HG03469 (cell line): ENCODE measurements at regions not wholly inside any gene's neighbourhood (a gene's known extent, or its start where the extent isn't known, plus 50 kb on each side); places are given as distances from the start of the nearest gene placed in this dataset.
"Not testable (repeated sequence)": the region's sequence is repeated elsewhere in the genome, so short reads cannot be mapped to it uniquely, and the experiment has no call there.

ENCODE experiments used
- ATAC-seq: cut with Tn5 transposase; IDR thresholded peaks from one replicate; pipeline ENCODE4 v1.9.1; 2021; ENCODE audit warnings: mild to moderate bottlenecking, moderate library complexity, moderate number of reproducible peaks; ENCODE audit not compliant: unreplicated experiment

DNA sequence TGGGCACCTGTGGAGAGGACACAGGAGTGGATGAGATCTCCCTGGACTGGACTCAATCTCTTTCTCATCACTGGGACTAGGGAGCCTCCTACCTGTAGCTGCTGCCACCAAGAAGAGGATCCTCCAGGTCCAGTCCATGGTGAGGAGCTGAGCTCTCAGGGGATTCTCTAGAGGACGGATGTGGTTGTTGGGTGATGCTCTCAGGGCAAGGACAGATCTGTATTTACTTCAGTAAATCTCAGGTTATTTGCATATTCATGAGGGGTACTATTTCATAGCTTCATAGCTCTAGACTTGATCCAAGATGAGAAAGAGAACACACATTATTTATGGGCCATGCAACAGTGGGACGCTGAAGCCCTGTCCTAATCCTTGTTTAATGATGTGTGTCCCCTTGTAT lies 159.4 kb downstream of the POTEB start:
- ATAC-seq = peak; percentile 58

DNA sequence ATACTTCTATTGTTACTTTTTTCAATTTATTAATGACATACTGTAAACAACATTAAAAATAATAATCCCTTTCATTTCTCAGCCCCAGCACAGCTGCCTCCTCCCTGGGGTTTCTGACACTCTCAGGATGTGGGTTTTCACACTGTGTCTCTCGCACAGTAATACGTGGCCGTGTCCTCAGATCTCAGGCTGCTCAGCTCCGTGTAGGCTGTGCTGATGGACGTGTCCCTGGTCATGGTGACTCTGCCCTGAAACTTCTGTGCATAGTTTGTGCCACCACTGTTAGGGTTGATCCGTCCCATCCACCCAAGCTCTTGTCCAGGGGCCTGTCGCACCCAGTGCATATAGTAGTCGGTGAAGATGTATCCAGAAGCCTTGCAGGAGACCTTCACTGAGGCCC lies 159.9 kb downstream of the POTEB start:
- not testable (repeated sequence) for ATAC-seq

DNA sequence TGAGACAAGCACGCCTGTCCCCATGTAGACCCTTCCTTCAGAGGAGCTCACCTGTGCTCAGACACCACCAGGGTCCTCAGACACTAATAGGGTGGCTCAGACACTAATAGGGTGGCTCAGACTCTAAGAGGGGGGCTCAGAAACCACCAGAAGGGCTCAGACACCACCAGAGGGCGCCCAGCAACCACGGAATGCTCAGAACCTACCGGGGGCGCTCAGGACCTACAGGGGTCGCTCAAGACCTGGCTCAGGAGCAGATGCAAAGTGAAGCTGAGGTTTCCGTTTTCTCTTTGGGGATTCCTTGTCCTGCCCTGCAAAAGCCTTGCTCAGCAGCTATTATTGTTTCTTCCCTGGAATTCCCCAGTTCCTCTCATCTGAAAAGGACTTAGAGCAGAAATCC lies 172.1 kb downstream of the POTEB start:
- ATAC-seq = peak; percentile 78

DNA sequence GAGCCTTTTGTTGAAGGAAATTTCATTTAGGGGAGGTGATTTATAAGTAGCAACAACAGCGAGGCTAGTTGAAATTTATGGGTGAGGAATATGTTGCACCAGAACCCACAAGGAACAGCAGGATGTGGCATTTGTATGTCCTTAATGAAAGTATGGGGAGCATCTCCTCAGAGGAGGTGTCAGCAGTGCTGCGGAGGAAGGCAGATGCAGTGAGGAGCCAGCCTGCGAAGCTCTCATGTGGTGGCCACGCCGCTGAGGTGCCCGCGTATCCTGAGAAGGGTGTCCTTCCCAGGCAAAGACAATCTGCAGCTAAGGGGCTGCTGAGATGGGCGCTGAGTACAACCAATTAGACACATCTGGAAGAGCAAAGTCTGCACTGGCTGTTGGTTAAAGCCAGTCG lies 178.9 kb downstream of the POTEB start:
- not testable (repeated sequence) for ATAC-seq

DNA sequence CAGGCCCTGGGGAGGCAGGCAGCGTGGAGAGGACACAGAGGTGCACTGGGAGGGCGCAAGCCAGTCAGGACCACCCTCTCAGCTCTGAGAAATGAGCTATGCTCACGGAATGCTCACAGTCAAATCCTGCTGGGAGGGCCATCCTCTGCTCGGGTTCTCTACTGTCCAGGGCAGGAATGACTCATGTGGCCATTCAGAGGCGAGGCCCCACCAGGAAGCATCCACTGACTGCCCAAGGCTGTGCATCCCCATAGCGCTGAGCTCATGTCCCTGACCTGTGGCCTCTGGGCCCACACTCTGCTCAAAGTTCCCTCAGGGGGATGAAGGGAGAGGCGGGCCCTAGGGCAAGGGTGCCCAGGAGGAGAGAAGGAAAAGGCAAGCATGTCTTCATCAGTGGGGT lies 182.4 kb downstream of the POTEB start:
- ATAC-seq = not testable (repeated sequence)

DNA sequence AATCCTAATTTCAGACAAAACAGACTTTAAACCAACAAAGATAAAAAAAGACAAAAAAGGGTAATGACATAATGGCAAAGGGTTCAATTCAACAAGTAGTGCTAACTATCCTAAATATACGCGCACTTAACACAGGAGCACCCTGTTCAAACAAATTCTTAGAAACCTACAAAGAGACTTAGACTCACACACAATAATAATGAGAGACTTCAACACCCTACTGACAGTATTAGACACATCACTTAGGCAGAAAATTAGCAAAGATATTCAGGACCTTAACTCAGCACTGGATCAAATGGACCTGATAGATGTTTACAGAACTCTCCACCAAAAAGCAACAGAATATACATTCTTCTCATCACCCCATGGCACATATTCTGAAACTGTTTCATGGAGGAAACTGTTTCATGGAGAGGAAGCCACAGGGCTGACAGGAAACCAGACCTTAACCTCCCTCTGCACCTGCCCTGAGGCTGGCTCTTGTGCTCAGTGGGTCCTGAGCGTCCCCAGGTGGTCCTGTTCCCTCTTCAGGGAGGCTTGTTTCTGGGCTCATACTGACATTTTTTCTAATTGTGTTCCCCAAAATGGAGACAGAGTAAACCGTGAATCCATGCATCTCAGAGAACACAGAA lies 184.9 kb downstream of the POTEB start:
- ATAC-seq = not testable (repeated sequence)

DNA sequence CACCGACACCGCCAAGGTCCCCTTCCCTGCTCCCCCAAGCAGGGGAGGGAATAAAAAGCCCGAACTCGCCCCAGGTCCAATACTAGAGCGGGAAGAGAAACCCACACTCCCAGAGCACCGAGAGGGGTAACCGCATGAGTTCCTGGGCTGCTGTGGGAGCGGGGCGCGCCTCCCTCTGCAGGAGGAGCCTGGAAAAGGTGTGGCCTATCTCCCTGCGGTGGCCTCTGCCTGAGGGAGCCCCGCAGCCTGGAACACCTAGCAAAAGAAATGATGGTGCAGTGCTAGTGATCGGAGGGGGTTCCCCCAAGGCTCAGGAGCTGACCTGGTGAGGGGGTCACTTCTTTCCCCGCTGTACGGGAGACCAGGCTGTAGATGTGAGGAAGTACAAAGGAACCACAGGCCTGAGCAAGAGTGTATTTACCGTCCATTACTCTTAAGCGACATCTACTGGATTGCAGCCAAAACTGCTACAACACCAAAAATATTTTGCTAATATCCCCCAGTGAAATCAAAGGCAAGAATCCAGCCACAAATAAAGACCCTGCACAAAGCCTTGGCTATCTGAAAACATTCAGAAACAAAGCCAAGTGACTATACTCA lies 216.6 kb upstream of the POTEB3 start:
- ATAC-seq = peak; percentile 56

DNA sequence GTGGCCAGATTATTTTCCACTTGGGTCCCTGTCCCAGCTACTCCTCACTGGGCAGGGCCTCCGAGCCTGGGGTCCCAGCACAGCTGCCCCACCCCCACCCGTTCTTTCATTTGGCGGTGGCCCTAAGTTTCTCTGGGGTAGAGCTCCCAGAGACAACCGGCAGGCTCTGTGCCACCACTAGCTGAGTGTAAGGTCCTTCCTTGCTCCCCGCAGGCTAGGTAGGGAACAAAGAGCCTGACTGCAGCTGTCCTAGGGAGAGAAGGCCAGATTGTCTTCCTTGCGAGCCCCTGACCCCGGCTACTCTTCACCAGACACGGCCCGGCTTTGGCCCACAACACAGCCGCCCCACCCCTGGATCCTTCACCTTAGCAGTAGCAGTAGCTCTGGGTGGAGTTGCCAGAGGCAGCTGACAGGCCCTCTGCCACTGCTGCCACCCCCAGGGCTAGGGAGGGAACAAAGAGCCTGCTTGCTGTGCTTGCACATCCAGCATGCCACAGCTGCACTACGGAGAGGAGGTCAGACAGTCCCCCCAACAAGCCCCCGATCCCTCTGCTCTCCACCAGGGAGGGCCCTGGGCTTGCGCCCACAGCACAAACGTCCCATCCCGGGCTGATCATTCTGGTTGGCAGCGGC lies 215.9 kb upstream of the POTEB3 start:
- ATAC-seq = not testable (repeated sequence)

DNA sequence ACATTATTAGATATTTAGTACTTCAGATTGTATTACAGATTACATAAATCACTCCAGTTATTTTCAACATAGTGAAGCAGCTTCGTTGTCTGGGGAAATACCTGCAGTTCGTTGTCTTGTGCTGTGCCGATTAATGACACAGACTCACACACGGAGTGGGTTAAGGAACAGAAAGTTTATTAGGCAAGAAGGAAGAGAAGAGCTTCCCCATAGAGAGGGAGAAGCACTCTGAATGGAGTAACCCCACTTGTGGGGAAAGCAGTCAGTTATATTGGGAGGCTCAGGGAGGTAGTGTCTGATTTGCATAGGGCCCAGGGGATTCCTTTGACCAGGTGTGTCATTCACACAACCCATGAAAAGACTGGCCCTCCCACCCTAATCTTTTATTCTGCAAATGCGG lies 213.4 kb upstream of the POTEB3 start:
- not testable (repeated sequence) for ATAC-seq

DNA sequence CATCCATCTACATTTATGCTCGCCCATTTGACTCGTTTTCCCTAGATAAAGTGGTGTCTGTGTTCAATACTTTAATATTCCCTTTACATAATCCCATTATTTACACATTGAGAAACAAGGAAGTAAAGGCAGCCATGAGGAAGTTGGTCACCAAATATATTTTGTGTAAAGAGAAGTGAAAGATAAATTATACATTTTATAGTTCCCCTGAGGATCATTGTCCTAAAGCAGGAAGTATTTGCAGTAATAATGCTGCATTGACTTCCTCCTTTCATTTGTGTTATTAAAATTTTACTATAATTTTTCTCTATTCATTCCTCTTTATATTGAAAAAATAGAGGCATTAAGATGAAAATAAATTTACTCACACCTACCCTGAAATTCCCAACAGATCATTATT lies 198.5 kb upstream of the POTEB3 start:
- not testable (repeated sequence) for ATAC-seq

DNA sequence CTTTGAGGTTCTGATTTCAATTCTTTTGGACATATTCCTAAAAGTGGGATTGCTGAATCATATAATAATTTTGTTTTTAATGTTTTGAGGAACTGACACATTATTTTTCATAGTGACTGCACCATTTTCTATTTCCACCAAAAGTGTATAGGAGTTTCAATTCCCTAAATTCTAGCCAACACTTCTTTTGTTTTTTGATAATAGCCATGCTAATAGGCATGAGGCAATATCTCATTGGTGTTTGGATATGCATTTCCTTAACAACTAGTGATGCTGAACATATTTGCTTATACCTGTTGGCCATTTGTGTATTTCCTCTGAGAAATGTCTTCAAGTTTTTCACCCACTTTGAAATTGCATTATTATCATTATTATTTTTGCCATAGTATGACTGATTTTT lies 186.4 kb upstream of the POTEB3 start:
- not testable (repeated sequence) for ATAC-seq

DNA sequence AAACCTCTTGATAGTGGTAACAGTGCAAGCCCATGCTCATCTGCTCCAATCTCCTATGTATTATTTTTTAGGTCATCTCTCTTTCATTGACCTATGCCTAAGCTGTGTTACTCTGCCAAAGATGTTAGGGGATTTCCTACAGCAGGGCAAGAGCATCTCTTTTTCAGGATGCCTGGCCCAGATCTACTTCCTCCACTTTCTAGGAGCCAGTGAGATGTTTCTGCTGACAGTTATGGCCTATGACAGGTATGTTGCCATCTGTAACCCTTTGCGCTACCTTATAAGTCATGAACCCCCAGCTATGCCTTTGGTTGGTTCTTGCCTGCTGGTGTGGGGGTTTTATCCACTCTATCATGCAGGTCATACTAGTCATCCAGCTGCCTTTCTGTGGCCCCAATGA lies 168.9 kb upstream of the POTEB3 start:
- not testable (repeated sequence) for ATAC-seq

DNA sequence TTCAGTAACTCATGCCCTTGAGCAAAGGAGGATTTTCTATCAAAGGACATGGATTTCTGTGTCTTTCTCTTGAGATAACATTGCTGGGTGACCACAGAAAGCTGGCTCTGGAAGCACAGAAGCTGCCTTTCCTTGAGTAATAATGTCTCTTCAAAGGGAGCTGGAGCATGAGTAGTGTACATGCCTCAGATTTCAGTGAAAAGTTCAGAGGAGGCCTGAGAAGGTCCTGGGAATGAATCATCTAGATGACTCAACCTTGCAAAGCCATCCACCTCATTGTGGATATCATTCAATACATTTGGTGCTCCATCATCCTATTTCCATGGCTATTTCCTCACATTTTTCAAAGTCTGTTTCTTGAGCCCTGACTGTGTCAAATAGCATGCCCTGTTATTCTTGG lies 125.1 kb upstream of the POTEB3 start:
- ATAC-seq = not testable (repeated sequence)

DNA sequence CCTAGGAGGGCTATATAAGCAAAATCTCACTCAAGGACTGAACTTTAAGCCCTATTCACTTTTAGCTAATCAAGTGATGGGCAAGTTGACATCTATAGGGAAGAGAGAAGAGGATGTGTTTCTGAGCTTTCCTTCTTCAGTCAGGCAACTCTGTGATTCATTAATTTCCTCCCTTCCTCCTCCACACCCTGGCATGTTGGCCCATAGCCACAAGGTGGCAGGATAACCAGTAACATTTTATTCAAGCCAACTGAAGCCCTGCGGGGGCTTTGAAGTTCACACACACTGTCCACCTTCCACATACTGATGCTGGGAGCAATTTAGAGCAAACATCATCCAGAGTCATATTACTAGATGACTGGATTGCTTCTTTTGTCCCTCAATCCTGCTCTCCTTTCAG lies 111.5 kb upstream of the POTEB3 start:
- peak; percentile 88 for ATAC-seq

DNA sequence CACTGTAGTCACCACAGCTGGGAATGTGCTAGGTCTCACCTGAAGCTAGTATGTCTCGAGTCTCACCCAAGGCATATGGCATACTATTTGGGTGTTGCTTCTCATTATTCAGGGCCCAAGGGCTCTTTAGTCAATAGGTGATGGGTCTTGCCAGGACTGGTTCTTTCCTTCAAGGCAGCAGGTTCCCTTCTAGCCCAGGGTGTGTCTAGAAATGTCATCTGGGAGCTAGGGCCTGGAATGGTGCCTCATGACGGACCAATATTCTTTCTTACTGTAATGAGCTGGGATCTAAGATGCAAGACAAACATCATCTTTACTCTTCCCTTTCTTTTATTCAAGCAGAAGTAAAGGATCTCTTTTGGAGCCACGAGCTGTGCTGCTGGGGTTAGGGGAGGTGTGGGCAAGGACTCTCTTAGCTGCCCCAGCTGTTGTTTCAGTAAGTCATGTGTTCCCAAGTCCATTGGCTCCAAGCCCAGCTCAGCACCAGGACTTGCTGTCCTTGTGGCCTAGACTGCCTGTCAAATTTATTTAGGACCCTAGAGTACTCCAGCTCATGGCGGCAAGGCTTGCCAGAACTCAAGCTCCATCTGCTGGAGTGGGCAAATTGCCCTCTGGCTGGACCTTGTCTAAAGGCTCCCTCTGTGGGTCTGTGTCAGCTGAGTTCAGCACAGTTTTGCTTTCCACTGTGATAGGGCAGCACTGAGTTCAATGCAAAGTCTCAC lies 106.0 kb upstream of the POTEB3 start:
- ATAC-seq = not testable (repeated sequence)

DNA sequence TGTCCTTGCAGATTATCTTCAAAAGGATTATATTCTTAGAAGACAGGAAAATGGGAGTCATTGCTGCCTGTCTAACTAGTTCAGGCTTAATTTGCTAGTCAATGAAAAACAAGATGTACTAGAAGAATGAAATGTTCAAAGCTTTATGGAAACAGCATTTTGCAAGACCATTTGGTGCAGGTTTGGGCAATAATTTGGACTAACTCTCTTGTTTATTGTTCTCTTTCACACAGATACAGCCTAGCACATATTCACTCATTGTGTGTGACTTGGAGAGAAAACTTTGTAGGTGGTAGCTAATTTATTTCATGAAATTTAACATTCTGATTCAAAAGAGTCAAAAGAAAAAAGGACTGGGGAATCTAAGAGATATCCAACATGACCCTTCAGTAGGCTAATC lies 92.5 kb upstream of the POTEB3 start:
- ATAC-seq = not testable (repeated sequence)

DNA sequence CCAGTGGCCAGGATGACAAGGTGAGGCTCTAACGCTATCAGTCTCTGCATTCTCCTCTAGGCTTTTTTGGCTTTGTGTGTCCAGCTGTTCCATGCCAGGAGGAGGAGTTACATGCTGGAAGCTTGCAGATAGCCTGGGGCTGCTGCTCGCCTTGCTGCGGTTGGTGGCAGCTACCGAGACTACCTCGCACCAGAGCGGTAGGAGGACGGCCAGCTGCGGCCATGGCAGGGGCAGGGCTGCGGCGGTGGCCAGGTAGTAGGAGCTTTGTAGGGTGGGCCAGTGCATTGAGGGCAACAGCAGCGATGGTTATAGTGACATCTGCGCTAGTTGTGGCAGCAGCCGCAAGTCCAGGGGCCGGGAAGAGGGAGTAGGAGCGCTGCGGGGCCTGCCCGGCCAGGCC lies 75.9 kb upstream of the POTEB3 start:
- ATAC-seq = not testable (repeated sequence)

DNA sequence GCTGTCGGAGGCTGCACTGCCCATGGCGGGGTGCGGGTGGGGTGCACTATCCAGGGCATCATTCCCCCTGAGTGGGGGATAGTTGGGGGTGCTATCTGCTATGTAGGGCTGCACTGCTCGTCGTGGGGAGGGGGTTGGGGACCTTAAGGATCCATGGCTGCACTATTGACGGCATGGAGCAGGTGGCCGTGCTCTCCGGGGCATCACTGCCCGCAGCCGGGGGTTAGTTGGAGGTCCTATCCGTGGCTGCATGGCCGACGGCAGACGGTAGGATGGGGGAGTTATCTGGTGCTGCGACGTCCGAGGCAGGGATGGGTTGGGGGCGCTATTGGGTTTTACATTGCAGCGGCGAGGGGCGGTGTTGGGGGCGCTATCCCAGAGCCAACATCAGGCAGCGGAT lies 75.0 kb upstream of the POTEB3 start:
- not testable (repeated sequence) for ATAC-seq

DNA sequence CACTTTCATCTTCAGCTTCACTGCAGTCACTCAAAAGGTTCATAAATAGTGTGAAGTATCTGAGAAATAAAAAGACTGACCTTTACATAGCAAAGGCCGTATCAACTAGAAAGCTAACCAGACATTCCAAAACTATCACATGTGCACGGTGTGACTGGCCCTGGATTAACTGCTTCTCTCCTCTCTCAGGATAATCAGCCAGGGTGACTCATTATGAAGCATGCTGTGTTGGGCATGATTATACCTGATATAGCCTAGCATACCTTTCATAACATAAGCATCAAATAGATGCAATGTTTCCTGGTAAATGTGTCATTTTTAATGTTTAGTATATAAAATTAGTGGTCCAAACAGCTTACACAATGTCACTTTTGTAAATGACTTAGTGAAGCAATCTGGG lies 62.7 kb upstream of the POTEB3 start:
- ATAC-seq = not testable (repeated sequence)
